ENCODE measurements at regions not wholly inside any gene's neighbourhood (a gene's known extent, or its start where the extent isn't known, plus 50 kb on each side); places are given as distances from the start of the nearest gene placed in this dataset.

DNA sequence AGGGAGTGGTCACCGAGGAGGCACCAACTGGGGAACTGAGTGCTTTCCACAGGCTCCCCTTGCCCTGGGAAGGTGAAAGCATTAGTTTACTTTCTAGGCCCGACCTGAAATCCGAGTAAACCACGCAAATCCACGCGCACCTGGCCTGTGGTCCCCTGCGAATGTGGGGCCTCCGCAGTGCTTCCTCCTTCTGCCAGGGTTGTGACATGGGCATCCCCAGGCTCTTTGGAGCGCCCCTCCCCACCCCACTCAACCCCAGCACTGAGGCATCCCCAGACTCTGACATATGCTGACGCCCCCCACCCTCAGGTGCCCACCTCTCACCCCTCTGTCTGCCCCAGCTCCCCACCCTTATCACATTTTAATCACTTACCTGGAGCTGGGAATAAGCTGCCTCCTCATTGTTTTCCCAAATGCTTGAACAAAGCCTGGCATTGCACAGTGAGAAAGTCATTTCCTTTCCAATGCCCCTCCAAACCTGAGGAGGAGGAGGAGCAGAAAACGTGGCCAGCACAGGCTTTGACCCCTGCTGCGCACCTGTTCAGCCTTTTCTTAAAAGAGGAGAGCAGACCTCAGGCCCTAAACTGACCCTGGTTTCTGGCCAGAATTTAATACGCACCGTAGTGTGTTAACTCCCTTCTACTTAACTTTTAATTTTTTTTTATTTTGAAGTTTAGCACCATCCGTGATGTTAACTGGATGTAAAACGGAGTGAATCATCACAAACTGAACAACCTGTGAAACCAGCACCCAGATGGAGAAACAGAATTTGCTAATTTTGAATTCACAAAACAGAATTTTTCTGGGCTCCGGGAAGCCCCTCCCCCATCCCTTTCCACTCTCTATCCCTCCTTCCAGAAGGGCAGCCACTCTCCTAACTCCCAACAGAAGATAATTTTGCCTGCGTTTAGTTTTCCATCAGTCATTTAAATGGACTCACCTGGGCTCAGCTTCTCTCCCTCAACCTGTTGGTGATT is 129.4 kb downstream of the WDR11 start (continued):
- TF ChIP-seq, protein P1, sequence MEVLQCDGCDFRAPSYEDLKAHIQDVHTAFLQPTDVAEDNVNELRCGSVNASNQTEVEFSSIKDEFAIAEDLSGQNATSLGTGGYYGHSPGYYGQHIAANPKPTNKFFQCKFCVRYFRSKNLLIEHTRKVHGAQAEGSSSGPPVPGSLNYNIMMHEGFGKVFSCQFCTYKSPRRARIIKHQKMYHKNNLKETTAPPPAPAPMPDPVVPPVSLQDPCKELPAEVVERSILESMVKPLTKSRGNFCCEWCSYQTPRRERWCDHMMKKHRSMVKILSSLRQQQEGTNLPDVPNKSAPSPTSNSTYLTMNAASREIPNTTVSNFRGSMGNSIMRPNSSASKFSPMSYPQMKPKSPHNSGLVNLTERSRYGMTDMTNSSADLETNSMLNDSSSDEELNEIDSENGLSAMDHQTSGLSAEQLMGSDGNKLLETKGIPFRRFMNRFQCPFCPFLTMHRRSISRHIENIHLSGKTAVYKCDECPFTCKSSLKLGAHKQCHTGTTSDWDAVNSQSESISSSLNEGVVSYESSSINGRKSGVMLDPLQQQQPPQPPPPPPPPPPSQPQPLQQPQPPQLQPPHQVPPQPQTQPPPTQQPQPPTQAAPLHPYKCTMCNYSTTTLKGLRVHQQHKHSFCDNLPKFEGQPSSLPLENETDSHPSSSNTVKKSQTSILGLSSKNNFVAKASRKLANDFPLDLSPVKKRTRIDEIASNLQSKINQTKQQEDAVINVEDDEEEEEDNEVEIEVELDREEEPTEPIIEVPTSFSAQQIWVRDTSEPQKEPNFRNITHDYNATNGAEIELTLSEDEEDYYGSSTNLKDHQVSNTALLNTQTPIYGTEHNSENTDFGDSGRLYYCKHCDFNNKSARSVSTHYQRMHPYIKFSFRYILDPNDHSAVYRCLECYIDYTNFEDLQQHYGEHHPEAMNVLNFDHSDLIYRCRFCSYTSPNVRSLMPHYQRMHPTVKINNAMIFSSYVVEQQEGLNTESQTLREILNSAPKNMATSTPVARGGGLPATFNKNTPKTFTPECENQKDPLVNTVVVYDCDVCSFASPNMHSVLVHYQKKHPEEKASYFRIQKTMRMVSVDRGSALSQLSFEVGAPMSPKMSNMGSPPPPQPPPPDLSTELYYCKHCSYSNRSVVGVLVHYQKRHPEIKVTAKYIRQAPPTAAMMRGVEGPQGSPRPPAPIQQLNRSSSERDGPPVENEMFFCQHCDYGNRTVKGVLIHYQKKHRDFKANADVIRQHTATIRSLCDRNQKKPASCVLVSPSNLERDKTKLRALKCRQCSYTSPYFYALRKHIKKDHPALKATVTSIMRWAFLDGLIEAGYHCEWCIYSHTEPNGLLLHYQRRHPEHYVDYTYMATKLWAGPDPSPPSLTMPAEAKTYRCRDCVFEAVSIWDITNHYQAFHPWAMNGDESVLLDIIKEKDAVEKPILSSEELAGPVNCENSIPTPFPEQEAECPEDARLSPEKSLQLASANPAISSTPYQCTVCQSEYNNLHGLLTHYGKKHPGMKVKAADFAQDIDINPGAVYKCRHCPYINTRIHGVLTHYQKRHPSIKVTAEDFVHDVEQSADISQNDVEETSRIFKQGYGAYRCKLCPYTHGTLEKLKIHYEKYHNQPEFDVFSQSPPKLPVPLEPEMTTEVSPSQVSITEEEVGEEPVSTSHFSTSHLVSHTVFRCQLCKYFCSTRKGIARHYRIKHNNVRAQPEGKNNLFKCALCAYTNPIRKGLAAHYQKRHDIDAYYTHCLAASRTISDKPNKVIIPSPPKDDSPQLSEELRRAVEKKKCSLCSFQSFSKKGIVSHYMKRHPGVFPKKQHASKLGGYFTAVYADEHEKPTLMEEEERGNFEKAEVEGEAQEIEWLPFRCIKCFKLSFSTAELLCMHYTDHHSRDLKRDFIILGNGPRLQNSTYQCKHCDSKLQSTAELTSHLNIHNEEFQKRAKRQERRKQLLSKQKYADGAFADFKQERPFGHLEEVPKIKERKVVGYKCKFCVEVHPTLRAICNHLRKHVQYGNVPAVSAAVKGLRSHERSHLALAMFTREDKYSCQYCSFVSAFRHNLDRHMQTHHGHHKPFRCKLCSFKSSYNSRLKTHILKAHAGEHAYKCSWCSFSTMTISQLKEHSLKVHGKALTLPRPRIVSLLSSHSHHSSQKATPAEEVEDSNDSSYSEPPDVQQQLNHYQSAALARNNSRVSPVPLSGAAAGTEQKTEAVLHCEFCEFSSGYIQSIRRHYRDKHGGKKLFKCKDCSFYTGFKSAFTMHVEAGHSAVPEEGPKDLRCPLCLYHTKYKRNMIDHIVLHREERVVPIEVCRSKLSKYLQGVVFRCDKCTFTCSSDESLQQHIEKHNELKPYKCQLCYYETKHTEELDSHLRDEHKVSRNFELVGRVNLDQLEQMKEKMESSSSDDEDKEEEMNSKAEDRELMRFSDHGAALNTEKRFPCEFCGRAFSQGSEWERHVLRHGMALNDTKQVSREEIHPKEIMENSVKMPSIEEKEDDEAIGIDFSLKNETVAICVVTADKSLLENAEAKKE (CRISPR knock-in tag; IDR thresholded peaks at IDR 0.05), result no peak

DNA sequence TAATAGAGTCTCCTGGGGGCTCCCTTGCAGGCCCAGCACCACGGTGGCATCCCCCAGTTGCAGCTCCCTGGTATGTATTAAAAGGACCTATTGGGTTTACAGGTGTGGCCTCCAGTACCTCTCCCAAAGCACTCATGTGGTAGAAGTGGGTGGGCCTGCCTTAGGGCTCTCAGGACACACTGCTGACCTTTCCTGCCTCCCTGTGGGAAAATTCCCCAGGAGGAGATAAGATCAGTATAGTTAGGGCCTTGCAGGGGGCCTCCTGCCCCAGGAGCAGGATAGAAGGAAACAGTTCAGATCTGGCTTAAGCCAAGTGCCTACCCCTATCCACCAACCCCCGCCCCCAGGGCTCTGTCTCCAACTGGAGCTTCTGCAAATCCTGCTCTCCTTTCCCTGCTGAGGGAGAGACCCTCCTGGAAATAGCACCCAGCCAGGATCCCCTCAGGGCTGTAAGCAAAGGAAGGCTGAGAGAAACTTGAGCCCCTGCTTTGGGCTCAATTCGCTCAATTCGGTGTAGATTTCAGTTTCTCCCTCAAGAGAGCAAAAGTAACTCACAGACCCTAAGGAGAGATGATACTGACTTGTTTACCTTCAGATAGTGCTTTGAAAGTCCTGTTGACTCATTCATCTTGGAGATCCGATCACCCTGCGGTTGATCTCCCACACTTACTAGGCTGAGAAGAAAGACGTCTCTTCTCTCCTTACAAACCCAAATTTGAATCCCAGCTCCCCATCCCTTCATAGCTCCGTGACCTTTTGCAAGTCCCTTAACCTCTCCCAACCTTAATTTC is 130.6 kb downstream of the WDR11 start:
- Mint-ChIP-seq H3K4me1 (peaks cover 42% of the 10 kb centered on the region), H3K4me3 (no peak overlapping the region; the same call in 2 of the 3 replicates), H3K27ac (no peak overlapping the region), H3K27me3 (ENCODE audit: insufficient read depth, low read depth, poor library complexity) (peaks cover 31% of the 10 kb centered on the region), H3K36me3 (ENCODE audit: low read depth) (peaks cover 14% of the 10 kb centered on the region), H3K9me3 (peaks cover 22% of the 10 kb centered on the region)
- H3K36me3 ChIP-seq (ENCODE audit: insufficient read depth), result no peaks in the 10 kb centered on the region
- no peaks in the 10 kb centered on the region for H3K79me2 ChIP-seq (replicated peaks; ENCODE audit: insufficient read depth)
- H3K4me1 ChIP-seq (ENCODE audit: insufficient read depth), result peaks cover 32% of the 10 kb centered on the region
- no peaks in the 10 kb centered on the region for H3F3A ChIP-seq (replicated peaks; ENCODE audit: low read depth)
- ATAC-seq, result peak; percentile 42
- H3K27ac ChIP-seq (ENCODE audit: low read depth), result no peak overlapping the region
- peak overlapping the region; percentile 45 for H3K4me2 ChIP-seq
- no peak overlapping the region for H3K4me3 ChIP-seq
- H3K9me2 ChIP-seq (ENCODE audit: insufficient read depth), result no peaks in the 10 kb centered on the region
- no peaks in the 10 kb centered on the region for H4K20me1 ChIP-seq (replicated peaks; ENCODE audit: insufficient read depth)
- no peak overlapping the region; the same call in 1 of the 2 replicates for H2AFZ ChIP-seq
- peak; percentile 17 for DNase-seq (ENCODE audit: low spot score)
- peaks cover 24% of the 10 kb centered on the region for H3K27me3 ChIP-seq (ENCODE audit: insufficient read depth)
- TF ChIP-seq STAT1 (IDR thresholded peaks at IDR 0.05; ENCODE audit: unreplicated experiment) (no peak), POLR2AphosphoS5 (IDR thresholded peaks at IDR 0.05; ENCODE audit: low read depth) (no peak), EZH2 (IDR thresholded peaks at IDR 0.05; ENCODE audit: low read depth, unreplicated experiment) (no peak), ZNF114 (CRISPR knock-in tag; IDR thresholded peaks at IDR 0.05) (no peak)
- TF ChIP-seq, protein P2, sequence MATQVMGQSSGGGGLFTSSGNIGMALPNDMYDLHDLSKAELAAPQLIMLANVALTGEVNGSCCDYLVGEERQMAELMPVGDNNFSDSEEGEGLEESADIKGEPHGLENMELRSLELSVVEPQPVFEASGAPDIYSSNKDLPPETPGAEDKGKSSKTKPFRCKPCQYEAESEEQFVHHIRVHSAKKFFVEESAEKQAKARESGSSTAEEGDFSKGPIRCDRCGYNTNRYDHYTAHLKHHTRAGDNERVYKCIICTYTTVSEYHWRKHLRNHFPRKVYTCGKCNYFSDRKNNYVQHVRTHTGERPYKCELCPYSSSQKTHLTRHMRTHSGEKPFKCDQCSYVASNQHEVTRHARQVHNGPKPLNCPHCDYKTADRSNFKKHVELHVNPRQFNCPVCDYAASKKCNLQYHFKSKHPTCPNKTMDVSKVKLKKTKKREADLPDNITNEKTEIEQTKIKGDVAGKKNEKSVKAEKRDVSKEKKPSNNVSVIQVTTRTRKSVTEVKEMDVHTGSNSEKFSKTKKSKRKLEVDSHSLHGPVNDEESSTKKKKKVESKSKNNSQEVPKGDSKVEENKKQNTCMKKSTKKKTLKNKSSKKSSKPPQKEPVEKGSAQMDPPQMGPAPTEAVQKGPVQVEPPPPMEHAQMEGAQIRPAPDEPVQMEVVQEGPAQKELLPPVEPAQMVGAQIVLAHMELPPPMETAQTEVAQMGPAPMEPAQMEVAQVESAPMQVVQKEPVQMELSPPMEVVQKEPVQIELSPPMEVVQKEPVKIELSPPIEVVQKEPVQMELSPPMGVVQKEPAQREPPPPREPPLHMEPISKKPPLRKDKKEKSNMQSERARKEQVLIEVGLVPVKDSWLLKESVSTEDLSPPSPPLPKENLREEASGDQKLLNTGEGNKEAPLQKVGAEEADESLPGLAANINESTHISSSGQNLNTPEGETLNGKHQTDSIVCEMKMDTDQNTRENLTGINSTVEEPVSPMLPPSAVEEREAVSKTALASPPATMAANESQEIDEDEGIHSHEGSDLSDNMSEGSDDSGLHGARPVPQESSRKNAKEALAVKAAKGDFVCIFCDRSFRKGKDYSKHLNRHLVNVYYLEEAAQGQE (IDR thresholded peaks at IDR 0.05; ENCODE audit: unreplicated experiment), result no peak

Data from GM23338 (cell line).